ENCODE measurements at regions not wholly inside any gene's neighbourhood (a gene's known extent, or its start where the extent isn't known, plus 50 kb on each side); places are given as distances from the start of the nearest gene placed in this dataset.
A peak's percentile ranks its signal among the peaks of the same experiment; 100 is the strongest.
"Not testable (repeated sequence)": the region's sequence is repeated elsewhere in the genome, so short reads cannot be mapped to it uniquely, and the experiment has no call there.

DNA sequence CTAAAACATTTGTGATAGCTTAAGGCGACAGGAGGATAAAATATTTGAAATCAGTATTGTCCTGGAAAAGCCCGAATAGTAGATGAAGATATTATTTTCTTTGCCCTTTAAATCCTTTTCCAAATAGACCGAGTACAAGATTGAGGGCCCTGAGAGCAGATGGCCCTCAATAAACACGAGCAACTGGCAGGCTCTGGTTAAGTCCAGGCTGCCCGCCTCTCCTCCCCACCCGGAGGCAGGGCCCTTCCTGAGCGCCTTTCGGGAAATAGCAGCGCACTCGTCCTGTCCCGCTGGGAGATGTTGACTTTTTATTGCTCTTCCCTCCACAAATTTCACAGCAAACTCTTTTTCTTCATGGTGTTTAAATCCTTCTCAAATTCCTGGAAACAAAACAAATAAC is 50.8 kb upstream of the MAX start:
- peak; percentile 89 for DNase-seq (ENCODE audit: low spot score)

GRCh38 chr14:65156568-65157366 is 54.5 kb upstream of the MAX start:
- no peak for DNase-seq (ENCODE audit: low spot score)

GRCh38 chr14:65159281-65160062 is 57.2 kb upstream of the MAX start:
- DNase-seq (ENCODE audit: low spot score) = no peak

GRCh38 chr14:65160091-65160490 is 57.8 kb upstream of the MAX start:
- DNase-seq (ENCODE audit: low spot score) = no peak

DNA sequence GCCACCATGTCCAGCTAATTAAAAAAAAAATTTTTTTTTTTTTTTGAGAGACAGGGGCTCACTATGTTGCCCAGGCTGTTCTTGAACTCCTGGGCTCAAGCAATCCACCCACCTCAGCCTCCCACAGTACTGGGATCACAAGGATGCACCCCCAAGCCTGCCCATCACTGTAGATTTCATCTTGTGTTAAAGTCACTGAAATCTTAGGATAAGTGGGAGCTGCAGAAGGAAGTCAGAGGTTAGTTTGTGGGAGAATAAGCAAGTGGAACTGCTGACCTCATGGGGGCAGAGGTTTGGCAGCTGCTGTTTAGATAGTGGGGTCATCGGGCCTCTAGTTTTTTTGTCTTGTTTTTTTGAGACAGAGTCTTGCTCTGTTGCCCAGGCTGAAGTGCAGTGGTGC is 59.7 kb upstream of the MAX start:
- no peak for DNase-seq (ENCODE audit: low spot score)

GRCh38 chr14:65164068-65164824 is 61.9 kb upstream of the MAX start:
- DNase-seq (ENCODE audit: low spot score) = peak; percentile 73

DNA sequence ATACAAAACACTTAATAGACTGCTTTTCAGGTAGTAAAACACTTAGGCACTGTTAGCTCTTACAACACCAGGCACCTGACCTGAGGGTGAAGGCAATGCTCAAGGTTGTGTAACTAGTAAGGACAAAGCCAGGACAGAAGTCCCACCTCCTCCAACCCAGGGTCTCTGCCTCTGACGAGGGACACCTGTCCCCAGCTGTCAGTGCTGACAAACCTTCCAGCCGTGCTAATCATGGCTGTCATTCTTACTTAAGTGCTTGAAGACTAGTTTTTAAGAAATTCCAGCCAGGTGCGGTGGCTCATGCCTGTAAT is 62.5 kb upstream of the MAX start:
- DNase-seq (ENCODE audit: low spot score) = no peak

- no peak for DNase-seq (ENCODE audit: low spot score)
Measured at GRCh38 chr14:65167072-65167645, 64.8 kb upstream of the MAX start.

DNA sequence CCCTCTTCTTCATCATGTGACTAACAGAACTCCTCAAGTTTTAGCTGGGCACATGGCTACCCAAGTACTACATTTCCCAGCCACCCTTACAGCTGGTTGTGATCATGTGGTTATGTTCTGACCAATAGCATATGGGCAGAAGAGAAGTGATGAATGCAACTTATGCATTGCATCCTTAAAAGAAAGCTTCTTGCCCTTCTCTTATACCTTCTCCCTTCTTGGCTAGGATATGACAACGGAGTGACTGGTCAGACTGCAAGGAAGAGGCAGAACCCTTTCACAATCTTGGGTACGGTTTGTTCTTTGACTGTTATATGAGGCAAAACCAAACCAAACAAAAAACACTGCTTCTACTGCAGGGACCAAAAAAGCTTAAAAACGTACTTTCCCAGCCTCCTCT is 66.5 kb upstream of the MAX start:
- DNase-seq (ENCODE audit: low spot score) = no peak

- DNase-seq (ENCODE audit: low spot score) = no peak
Measured at GRCh38 chr14:65169351-65169750, 67.0 kb upstream of the MAX start.

DNA sequence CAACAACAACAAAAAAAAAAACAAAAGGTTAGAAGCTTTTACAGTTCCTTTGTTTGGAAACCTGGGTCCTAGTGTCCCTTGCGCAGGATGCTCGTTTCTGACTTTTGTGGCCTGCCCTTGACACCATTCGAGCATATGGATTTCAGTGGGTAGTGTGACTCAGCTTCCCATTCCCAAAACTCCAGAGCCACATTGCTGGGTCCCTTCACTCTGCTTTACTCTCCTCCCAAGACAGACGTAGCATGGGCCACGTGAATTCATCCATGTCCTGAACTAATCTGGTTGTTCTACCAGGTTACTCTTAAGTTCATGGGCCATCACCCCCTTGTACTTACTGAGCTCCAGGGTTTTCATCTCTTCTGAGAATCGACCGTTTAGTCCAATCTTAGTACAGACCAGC is 68.0 kb upstream of the MAX start:
- no peak for DNase-seq (ENCODE audit: low spot score)

DNA sequence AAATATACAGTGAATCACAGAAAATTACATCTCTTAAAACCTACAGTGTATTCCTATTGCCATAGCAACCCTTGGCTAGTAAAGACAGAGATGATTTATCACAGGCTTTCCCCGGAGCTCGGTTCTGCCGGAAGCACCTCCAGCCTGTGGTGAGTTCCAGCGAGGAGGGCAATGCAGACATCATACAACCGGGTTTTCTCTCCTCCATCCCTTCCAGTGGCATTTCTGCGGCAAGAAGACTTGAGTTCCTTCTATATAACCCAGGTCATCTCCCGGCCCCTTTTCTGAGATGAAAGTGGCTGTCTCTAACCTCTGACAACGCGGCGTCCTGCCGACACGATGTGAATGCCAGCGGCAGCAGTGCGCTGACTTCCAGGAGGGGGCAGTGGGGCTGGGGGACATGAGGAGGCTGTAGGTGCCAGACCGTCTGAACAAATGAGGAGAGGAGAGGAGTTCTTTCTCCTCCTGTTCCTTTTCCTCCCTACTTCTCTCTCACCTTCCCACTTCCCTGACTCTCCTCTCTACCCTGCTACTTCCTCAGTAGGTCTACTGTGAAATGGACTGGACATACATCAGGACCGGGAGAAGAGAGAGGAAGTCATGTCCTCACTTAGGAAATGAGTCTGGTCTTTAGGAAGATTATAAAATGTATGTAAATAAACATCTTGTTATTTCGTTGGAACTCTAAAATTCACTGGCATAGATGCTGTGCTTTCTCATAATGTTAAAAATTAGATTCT is 68.6 kb upstream of the MAX start:
- peak; percentile 33 for DNase-seq (ENCODE audit: low spot score)

DNA sequence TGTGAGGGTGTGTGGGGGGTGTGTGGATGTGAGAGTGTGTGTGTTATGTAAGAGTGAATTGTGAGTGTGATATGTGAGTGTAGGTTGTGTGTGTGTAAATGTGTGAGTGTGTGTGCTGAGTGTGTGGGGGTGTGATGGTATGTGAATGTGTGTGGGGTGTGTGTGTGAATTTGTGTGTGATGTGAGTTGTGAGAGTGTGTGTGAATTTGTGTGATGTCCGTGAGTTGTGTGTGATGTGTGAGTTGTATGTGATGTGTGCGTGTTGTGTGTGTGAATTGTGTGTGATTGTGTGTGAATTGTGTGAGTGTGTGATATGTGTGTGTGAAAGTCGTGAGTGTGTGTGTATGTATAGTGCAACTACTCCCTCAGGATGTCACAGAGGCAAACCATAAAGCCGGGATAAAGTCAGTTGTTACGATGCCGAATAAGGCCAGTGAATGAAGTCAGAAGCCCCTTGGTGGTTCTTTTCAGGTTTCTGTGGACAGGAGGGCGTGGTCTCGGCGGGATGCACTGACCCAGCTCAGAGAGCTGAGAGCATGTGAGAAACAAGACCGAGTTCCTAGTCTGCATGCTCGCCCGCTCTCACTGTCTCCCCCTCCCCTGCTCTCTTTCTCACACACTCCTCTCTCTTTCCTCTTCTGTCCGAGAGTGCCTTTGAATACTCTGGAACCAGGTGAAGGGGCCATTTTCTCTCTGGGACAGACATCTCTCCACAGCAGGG is 71.8 kb upstream of the MAX start:
- no peak for DNase-seq (ENCODE audit: low spot score)

DNA sequence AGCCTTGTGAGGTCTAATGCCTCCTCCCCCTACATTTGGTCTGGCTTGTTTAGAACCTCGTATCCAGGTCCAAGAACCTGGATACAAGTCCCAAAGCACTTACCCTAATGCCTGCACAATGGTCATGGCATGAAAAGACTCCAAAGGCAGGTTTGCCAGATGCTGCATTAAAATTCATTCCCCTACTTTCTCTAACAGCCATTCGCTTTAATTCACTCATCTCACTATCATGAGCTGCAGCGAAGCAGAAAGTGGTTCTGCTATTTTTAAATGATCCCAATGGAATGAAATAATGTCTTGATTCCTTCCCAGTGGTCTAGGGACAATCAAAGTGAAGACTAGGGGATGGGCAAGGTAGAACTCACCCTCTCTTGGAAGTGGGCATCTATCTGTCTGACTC is 72.5 kb upstream of the MAX start:
- no peak for DNase-seq (ENCODE audit: low spot score)

DNA sequence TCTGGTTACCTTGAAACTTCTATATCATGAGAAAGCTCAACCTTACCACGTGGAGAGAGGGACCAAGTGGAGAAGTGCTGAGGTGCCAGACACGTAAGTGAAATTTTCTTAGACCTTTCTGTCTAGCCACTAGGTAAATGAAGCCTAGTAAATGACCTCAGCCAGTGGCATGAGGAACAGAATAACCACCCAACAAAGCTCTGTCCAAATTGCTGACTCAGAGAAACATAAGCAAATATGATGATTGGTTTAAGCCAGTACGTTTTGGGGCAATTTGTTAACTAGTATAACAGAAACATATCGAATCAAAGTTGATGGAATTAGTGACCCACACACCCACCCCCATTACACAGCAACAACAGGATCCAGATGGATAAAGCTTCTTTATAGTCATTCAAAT is 75.2 kb upstream of the MAX start:
- no peak for DNase-seq (ENCODE audit: low spot score)

DNA sequence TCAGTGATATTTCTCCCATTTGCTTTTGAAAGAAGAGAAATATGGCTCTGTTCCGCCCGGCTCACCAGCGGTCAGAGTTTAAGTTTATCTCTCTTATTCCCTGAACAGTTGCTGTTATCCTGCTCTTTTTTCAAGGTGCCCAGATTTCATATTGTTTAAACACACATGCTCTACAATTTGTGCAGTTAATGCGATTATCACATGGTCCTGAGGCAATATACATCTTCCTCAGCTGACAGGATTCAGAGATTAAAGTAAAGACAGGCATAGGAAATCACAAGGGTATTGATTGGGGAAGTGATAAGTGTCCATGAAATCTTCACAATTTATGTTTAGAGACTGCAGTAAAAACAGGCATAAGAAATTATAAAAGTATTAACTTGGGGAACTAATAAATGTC is 76.9 kb upstream of the MAX start:
- DNase-seq (ENCODE audit: low spot score) = not testable (repeated sequence)

GRCh38 chr14:65179918-65180724 is 77.8 kb upstream of the MAX start:
- no peak for DNase-seq (ENCODE audit: low spot score)

GRCh38 chr14:65180725-65181025 is 78.4 kb upstream of the MAX start:
- no peak for DNase-seq (ENCODE audit: low spot score)

GRCh38 chr14:65184032-65184764 is 81.9 kb upstream of the MAX start:
- DNase-seq (ENCODE audit: low spot score) = no peak

DNA sequence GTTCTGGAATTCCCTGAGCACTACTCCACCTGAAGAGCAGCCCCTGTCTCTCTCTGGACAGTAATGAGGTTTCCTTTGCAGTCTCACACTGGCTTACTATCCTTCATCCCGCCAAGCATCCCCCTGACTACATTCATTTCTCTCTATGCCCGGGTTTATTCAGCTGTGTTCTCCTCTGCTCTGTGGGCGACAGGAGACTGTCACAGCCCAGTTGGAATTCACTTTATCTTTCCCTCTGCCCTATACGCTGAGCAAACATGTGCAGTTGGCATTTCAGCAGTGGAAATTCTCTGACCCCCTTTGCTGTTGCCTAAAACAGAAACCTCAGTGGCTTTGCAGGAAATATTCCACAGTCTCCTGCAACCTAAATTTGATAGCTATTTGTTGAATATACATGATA is 83.5 kb upstream of the MAX start:
- no peak for DNase-seq (ENCODE audit: low spot score)

All from cerebellar cortex (tissue), 1 donor.